Central memory CD4-positive, alpha-beta T cell (primary cell): ENCODE measurements at regions not wholly inside any gene's neighbourhood (a gene's known extent, or its start where the extent isn't known, plus 50 kb on each side); places are given as distances from the start of the nearest gene placed in this dataset.

Experiments used
- DNase-seq: peaks from one replicate; pipeline ENCODE4 v3.0.0; 2022

DNA sequence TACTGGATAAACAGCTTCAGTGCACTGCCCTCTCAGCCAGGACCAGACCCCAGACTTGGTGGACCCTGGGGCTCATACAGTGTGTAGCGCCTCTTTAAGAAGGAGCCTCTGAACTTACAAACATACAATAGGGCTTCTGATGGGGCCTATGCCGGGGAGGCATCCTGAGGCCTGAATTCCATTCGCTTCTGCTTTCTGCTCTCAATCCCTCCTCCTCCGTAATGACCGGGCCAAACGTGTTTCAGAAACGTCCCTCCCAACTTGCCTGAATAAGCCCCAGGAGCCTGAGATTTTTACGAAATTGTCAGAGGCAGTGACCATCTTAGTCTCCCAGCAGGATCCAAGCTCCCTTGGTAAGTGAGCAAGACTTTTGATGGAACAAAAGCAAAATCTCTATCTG, 128.1 kb upstream of the BOD1 start:
- DNase-seq = no peak

- no peak for DNase-seq
Measured at GRCh38 chr5:173745123-173745522, 128.7 kb upstream of the BOD1 start.

DNA sequence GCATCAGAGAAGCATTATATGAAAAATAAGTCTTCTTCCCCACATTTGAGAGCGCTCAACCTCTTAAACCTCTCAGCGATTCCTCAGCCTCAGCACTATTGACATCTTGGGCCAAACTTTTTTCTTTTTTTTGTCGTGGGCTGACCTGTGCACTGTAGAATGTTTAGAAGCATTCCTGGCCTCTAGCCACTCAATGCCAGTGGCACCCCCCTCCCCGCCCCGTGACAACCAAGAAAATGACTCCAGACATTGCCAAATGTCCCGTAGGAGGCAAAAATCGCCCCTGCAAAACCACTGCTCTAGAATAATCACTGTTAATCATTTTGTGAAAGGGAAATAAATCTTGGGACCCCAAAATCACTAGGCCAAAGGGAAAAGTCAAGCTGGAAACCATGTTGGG, 129.1 kb upstream of the BOD1 start:
- DNase-seq = no peak

GRCh38 chr5:173746047-173746646, 129.7 kb upstream of the BOD1 start:
- DNase-seq = no peak

DNA sequence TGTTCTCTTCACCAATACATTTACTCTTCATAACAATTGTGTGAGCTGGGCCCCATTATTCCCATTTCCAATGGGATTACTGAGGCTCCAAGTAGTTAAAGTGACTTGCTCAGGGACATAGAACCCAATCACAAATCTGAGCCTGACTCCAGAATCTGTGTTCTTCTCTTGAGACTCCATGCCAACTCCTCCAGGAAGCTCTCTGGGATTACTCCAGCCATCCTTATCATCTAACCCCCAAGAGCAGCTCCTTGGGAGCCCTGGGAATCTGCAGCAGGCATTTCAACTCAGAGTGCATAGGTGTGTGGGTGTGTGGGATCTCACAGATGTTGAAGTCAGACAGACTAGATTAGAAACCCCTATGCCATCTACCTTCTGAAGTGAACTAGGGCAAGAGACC, 131.4 kb upstream of the BOD1 start:
- DNase-seq = no peak

DNA sequence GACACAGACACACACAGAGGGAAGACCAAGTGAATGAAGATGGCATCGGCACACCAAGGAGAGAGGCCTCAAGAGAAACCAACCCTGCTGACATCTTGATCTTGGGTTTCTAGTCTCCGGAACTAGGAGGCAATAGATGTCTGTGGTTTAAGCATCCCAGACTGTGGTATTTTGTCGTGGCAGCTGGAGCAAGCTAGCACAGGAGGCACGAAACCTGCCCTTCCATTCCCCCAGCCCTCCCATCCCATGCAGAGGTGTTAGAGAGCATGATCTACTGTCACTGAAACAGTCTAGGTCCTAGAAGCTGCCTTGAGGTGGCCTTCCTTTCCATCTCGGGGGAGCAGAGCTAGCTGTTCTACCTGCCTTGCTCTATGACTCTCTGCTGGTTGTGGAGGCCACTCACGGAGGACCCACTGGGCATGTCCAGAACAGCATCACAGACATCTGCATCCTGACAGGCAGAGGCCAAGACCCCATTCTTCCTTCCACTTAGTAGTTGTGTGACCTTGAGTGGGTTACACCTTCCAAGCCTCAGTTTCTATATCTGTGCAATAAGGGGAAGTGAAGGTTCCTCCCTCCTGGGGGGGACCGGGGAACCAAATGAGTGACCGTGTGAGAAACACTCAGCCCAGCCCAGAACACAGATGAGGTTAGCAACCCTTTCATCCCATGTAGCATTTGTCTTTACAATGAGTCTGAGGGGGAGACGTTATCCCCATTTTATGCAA, 134.3 kb upstream of the BOD1 start:
- no peak for DNase-seq

GRCh38 chr5:173751266-173751600, 134.8 kb upstream of the BOD1 start:
- no peak for DNase-seq

GRCh38 chr5:173752653-173753052, 135.5 kb upstream of the CPEB4 start:
- no peak for DNase-seq

GRCh38 chr5:173753307-173754168, 134.6 kb upstream of the CPEB4 start:
- DNase-seq = no peak

GRCh38 chr5:173755319-173755718, 132.8 kb upstream of the CPEB4 start:
- no peak for DNase-seq

- no peak for DNase-seq
Measured at GRCh38 chr5:173757403-173758209, 130.5 kb upstream of the CPEB4 start.

DNA sequence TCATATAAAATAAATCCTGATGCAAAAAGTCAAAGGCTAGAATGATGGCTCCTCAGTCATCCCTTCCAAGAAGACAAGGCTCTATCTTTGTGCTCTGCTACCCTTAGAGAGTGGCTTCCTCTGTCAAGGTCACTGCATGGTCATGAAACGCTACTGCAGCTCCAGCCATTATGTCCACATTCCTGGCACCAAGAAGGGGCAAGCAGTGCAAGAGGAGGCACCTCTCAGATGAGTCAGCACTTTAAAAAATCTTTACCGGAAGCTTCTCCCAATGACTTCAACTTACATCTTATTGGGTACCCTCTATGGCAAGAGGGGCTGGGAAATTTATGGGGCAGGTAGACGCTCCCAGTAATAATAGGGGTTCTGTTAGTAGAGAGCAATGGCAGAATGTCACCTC, 129.5 kb upstream of the CPEB4 start:
- DNase-seq = no peak

GRCh38 chr5:173759691-173760090, 128.5 kb upstream of the CPEB4 start:
- no peak for DNase-seq

DNA sequence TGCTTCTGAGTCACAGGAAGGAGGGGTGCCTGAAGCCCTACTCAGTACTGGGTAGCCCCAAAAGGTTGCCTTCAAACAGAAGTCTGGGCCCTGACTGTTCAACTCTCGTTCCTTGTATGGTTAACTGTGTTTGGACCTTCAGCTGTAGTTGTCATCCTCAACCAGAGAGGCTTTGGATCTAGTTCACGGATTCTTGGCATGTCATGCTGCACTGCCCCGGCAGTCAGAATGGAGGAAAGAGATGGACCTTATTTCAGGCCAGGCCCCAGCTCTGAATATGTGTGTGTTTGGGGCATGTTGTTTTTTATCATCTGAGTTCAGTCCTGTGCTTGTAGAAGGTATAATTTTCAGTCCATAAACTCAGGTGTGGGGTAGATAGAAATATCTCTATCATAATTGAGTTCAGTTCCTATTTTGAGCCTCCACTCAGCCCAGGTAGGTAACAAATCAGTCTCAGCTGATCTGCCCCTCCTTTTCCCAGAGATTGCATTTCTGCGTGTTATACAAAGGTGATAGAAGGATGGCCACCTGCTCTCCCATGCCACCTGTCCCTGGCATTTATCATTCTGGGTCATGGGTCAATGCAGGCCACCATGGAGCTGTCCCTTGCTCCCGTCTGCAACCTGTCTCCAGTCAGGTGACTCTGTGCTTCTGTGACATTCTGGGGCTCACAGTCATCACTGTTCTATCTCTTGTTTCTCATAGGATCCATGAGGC, 127.5 kb upstream of the CPEB4 start:
- no peak for DNase-seq

DNA sequence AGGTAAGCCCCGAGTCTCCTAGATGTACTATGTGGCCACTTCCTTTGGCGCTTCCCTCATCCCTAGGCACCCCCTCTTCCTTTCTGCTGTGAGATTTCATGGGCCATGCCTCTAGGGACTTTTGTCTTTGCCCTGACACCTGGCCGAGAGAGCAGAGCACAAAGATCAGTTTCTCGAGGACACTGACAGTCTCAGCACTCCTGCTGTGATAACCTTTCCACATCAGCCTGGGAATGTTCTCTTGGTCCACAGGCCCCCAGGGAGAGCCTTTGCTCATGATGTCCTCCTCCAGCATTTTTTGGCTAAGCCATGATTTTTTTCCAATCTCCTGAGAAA, 127.0 kb upstream of the CPEB4 start:
- no peak for DNase-seq

DNA sequence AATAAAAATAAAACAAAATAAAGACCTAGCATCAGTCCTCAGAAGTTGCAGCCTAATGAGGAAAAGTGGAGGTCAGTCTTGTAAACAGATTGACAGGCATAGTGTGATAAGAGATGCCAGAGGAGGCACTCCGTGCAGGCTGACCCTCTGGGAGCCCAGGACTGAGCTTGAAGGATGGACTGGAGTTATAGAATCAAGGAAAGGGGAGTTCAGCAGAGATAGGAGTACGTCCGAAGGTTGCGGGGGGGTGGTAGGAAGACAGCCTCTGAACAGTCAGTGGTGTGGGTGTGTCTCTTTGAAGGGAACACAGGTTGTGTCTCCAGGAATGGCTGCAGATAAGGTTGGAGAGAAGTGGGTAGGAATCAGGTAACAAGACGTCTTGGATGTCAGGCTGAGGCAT, 126.1 kb upstream of the CPEB4 start:
- no peak for DNase-seq

- no peak for DNase-seq
Measured at GRCh38 chr5:173762930-173763329, 125.2 kb upstream of the CPEB4 start.

- DNase-seq = no peak
Measured at GRCh38 chr5:173763410-173763809, 124.7 kb upstream of the CPEB4 start.

DNA sequence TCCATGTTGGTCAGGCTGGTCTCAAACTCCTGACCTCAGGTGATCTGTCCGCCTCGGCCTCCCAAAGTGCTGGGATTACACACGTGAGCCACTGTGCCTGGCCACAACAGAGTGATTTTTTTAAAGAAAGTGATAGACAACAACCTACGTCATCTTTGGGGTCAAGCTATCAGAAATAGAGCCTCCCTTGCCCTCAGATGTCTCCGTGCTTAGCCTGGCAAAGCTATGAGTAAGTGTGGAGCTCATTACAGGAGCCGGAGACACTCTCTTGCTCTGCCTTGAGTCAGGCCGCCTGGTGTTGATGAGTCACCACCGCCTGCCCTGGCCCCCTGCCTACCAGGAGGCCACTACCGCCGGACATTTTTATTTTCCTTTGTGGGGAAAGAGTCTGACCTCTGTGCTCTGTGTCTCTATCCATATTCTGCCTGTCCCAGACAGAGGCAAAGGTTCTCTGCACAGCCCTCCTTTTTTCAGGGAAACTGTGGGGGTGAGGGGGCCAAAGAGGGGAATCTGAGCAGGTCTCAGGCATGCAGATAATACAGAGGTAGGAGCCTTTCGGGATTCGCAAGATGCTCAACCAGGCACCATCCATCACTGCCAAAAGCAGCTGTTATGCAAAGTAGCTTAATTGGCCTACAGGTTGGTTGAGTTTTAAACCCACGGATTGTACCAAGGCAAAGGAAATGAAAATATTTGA, 123.7 kb upstream of the CPEB4 start:
- no peak for DNase-seq

DNA sequence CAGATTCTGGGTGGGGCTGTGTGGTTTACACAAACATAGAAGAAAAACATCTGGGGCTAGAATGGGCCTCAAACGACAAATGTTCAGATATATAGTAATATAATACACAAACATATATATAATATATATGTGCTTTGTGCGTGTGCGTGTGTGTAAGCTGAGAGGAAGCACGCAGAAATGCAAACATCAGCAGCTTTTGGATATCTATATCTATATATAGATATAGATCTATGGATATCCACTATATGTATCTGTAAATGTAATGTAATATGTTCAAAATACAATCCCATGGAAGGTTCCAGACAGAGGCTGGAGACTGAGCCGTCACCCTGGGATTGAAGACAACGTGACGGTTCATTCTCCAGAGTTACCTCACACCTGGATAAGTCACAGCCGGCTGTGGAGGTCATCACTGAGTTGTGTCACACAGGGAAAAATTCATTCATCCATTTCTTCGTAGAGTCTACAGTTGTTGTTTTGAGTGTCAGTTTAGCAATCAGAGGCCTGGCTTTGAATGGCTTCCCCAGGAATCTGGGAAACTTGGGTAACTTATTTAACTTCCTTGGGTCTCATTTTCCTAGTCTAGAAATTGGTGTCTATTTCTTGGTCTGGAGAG, 123.0 kb upstream of the CPEB4 start:
- DNase-seq = no peak

DNA sequence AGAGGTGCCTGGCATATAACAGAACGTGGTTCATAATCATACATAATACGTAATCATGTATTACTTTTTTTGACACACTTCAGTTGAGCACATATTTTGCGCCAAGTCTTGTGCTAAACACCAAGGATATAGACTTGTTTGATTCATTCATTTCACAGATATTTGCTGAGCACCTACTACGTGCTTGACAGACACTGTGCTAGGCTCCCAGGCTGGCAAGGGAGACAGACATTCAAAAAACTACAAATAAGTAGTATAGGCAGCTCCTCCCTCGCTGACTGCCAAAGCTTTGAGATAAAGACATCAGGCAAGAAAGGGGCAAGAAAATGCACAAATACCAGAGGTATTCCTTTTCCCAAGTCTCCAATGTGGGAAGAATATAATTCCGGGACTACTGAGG, 122.5 kb upstream of the CPEB4 start:
- DNase-seq = no peak
